ENCODE measurements at regions not wholly inside any gene's neighbourhood (a gene's known extent, or its start where the extent isn't known, plus 50 kb on each side); places are given as distances from the start of the nearest gene placed in this dataset.

GRCh38 chr16:6573577-6573976 lies 759.1 kb upstream of the RBFOX1 start:
- POLR2A ChIA-PET: no interaction called here
- DNase-seq (ENCODE audit: extremely low spot score): no peak
- no peak for TF ChIP-seq CTCF (IDR thresholded peaks at IDR 0.05; ENCODE audit: control extremely low read depth, extremely low read depth, low read depth, missing control alignments)
- CTCF ChIA-PET: no interaction called here

- ChIA-PET POLR2A (no interaction called here), CTCF (no interaction called here)
- TF ChIP-seq CTCF (IDR thresholded peaks at IDR 0.05; ENCODE audit: control extremely low read depth, extremely low read depth, low read depth, missing control alignments): no peak
- DNase-seq (ENCODE audit: extremely low spot score): no peak
These were observed 761.6 kb upstream of the RBFOX1 start for GRCh38 chr16:6571044-6571443.

- no peak for DNase-seq (ENCODE audit: extremely low spot score)
- POLR2A ChIA-PET: no interaction called here
- CTCF ChIA-PET: no interaction called here
- no peak for TF ChIP-seq CTCF (IDR thresholded peaks at IDR 0.05; ENCODE audit: control extremely low read depth, extremely low read depth, low read depth, missing control alignments)
These were observed 762.1 kb upstream of the RBFOX1 start for GRCh38 chr16:6570530-6570929.

- no peak for DNase-seq (ENCODE audit: extremely low spot score)
- POLR2A ChIA-PET: no interaction called here
- CTCF ChIA-PET: no interaction called here
These were observed 769.7 kb upstream of the RBFOX1 start for GRCh38 chr16:6562986-6563385.

GRCh38 chr16:6560306-6561100 lies 772.1 kb upstream of the RBFOX1 start:
- POLR2A ChIA-PET: no interaction called here
- CTCF ChIA-PET: no interaction called here
- TF ChIP-seq CTCF (IDR thresholded peaks at IDR 0.05; ENCODE audit: control extremely low read depth, extremely low read depth, low read depth, missing control alignments): no peak
- no peak for DNase-seq (ENCODE audit: extremely low spot score)

More at GRCh38 chr16:6562986-6563385, 769.7 kb upstream of the RBFOX1 start:
- no peak for TF ChIP-seq CTCF (IDR thresholded peaks at IDR 0.05; ENCODE audit: control extremely low read depth, extremely low read depth, low read depth, missing control alignments)

- ChIA-PET POLR2A (no interaction called here), CTCF (no interaction called here)
- no peak for TF ChIP-seq CTCF (IDR thresholded peaks at IDR 0.05; ENCODE audit: control extremely low read depth, extremely low read depth, low read depth, missing control alignments)
- DNase-seq (ENCODE audit: extremely low spot score): no peak
These were observed 774.0 kb upstream of the RBFOX1 start for GRCh38 chr16:6558661-6559060.
